VCaP (cell line): ENCODE measurements at regions not wholly inside any gene's neighbourhood (a gene's known extent, or its start where the extent isn't known, plus 50 kb on each side); places are given as distances from the start of the nearest gene placed in this dataset.
"Not testable (repeated sequence)": the region's sequence is repeated elsewhere in the genome, so short reads cannot be mapped to it uniquely, and the experiment has no call there.

Source experiments
- H3K27ac ChIP-seq: fragments of 450-650 bp; 2 replicates; pipeline ENCODE4 v1.5.1; 2017
- TF ChIP-seq, protein P1 (sequence below): fragments of 450-650 bp; conservative IDR thresholded peaks from 2 replicates; pipeline ENCODE4 v1.5.1; 2017; ENCODE audit warnings: mild to moderate bottlenecking, moderate library complexity

DNA sequence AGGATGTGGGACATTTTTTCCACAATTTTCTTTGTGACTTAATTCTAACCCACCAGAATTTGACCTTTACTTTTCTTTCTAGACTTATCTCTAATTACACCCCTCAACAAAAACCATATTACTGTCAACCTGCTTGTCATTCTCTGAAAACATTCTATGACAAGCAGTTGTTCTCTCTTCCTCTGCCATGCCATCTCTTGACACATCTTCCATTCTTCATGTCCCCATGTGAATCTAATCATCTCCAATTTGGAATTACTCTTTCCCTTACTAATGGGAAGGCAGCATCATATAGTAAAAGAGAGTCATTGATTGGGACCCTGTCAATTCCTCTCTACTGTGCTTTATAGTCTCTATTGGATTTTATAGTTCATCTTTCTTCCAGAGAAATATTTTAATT is 61.3 kb upstream of the P2RY1 start:
- TF ChIP-seq, protein P1, sequence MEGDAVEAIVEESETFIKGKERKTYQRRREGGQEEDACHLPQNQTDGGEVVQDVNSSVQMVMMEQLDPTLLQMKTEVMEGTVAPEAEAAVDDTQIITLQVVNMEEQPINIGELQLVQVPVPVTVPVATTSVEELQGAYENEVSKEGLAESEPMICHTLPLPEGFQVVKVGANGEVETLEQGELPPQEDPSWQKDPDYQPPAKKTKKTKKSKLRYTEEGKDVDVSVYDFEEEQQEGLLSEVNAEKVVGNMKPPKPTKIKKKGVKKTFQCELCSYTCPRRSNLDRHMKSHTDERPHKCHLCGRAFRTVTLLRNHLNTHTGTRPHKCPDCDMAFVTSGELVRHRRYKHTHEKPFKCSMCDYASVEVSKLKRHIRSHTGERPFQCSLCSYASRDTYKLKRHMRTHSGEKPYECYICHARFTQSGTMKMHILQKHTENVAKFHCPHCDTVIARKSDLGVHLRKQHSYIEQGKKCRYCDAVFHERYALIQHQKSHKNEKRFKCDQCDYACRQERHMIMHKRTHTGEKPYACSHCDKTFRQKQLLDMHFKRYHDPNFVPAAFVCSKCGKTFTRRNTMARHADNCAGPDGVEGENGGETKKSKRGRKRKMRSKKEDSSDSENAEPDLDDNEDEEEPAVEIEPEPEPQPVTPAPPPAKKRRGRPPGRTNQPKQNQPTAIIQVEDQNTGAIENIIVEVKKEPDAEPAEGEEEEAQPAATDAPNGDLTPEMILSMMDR = no peak
- no peak overlapping the region for H3K27ac ChIP-seq

DNA sequence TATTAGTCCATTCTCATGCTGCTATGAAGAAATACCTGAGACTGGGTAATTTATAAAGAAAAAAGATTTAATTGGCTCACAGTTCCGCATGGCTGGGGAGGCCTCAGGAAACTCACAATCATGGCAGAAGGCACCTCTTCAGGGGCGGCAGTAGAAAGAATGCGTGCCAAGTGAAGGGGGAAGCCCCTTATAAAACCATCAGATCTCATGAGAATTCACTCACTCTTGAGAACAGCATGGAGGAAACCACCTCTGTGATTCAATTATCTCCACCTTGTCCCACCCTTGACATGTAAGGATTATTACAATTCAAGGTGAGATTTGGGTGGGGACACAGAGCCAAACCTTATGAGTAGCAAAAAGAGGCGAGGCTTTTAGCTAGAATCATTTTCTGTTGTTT is 60.7 kb upstream of the P2RY1 start:
- H3K27ac ChIP-seq = not testable (repeated sequence)

- H3K27ac ChIP-seq = no peak overlapping the region
- TF ChIP-seq, protein P1 = no peak
Measured at GRCh38 chr3:152778022-152778421, 56.9 kb upstream of the P2RY1 start.

GRCh38 chr3:152779653-152780052 is 55.3 kb upstream of the P2RY1 start:
- TF ChIP-seq, protein P1 = no peak
- no peak overlapping the region for H3K27ac ChIP-seq

DNA sequence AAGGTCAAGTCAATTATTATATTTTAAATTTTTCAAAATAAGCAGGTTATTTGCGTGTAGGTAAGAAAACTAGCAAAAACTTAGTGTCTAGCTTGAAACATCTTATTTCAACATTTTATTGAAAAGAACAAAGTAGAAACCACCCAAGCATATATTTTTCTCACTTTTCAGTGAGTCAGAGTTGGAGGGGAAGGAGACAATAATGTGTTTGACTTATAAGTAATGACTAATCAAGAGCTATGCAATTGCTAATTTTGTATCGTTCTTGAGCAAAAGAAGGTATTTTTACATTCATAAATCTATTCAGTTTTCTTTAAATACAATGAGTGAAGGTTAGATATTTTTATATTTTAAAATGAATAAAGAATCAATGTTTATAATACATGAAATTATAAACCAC is 54.4 kb upstream of the P2RY1 start:
- TF ChIP-seq, protein P1 = no peak
- H3K27ac ChIP-seq = no peak overlapping the region

- TF ChIP-seq, protein P1 = no peak
- no peak overlapping the region for H3K27ac ChIP-seq
Measured at GRCh38 chr3:152785051-152785450, 49.9 kb upstream of the P2RY1 start.
